Mammary epithelial cell (primary cell): ENCODE measurements at regions not wholly inside any gene's neighbourhood (a gene's known extent, or its start where the extent isn't known, plus 50 kb on each side); places are given as distances from the start of the nearest gene placed in this dataset.

Source experiments
- CTCF ChIP-seq, 2 donors: IDR thresholded peaks in 1 of 2; conservative IDR thresholded peaks in 1 of 2; 2 replicates each; pipeline ENCODE4 v1.5.1; 2011 to 2012; ENCODE audit warnings: inconsistent platforms in 2 of 2, low read length in 2 of 2, mild to moderate bottlenecking in 2 of 2, control low read depth in 1 of 2, low read depth in 1 of 2; ENCODE audit not compliant: insufficient read depth in 1 of 2; ENCODE audit errors: extremely low read depth in 1 of 2
- EZH2 ChIP-seq: IDR thresholded peaks from 2 replicates; pipeline ENCODE4 v1.6.1; 2012; ENCODE audit warnings: low read length, inconsistent platforms, borderline replicate concordance

- TF ChIP-seq CTCF (conservative IDR thresholded peaks at IDR 0.05 in 1 of 2, IDR thresholded peaks at IDR 0.05 in 1 of 2; ENCODE audit: extremely low read depth in 1 of 2, insufficient read depth in 1 of 2, low read depth in 1 of 2, low read length in 2 of 2) (no peak), EZH2 (no peak)
Measured at GRCh38 chr3:180496995-180497394, 105.0 kb upstream of the TTC14 start.
